LNCAP (cell line): ENCODE measurements at regions not wholly inside any gene's neighbourhood (a gene's known extent, or its start where the extent isn't known, plus 50 kb on each side); places are given as distances from the start of the nearest gene placed in this dataset.

ENCODE experiments used
- CTCF ChIP-seq: fragments of 450-650 bp; IDR thresholded peaks from 2 replicates; pipeline ENCODE4 v1.5.1; 2017; ENCODE audit warnings: mild to moderate bottlenecking

DNA sequence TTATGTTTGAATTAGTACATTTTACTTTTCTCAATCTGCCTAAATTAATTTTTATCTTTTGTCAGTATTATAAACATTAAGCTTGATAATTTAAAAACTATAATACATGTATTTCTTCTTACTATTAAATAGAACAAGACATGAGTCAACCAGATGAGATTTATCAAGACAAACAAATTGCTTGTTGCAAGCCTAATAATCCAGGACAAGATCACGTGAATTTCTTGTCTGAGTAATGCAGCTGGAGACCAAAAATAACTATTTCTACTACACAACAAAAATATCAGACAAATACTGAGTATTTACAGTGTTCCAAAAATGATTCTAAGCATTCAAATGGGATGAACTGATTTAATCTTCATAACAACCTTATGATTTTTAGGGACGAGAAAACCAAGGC lies 339.1 kb upstream of the PRR16 start:
- no peak for TF ChIP-seq CTCF

- TF ChIP-seq CTCF = no peak
Measured at GRCh38 chr5:120134944-120135343, 329.2 kb upstream of the PRR16 start.

GRCh38 chr5:120137582-120137981 lies 326.5 kb upstream of the PRR16 start:
- no peak for TF ChIP-seq CTCF

DNA sequence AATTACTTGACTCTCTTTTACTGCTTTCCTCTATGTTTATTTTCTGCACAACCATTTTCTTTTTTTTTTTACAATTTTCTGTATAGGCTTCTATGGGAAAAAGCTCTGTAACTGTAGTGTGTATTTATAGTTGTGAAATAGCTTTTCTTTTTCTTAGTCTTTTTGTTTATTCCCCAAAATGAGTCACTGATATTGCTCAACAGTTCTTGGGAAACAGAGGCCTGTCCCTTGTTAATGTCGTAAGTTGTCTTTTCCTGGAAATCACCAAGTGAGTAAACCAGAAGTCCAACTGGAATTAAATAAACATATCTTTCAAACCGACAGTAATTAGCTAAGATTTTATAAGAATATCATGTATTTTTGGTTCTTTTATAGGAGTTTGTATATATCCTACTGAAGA lies 325.1 kb upstream of the PRR16 start:
- no peak for TF ChIP-seq CTCF

DNA sequence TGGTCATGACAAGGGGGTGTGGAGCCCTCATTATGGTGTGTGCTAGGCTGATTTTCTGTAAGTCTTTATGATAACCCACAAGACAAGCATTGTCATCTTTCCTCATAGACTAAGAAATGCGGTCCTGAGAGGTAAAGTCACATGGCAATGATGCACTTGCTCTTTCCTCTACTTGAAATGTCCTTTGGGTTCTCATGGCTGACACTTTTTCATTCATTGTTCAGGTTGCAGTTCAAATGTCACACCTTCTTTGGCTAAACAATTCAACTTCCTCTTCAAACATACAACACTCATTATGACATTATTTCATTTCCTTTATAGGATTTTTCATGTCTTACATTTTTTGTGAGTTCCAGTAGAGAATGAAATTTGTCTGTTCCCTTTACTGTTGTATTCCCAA lies 323.6 kb upstream of the PRR16 start:
- no peak for TF ChIP-seq CTCF

DNA sequence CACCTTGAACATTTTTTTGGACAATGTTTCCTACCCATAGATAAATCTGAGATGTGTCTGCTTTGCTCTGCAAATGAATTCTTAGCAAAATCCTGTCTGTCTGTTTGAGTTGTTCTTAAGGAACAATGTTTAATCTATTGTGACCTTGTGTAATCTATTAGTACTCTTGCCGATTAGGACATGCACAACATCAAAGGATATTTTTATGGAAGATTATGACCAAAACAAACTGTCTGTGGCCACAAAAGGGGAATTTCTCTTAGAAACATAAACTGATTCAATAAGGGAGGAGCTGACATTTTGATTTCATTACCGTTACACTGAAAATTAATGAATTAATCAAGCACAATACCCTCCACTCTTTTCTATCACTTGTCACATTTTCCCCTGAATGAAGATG lies 323.0 kb upstream of the PRR16 start:
- TF ChIP-seq CTCF = no peak

DNA sequence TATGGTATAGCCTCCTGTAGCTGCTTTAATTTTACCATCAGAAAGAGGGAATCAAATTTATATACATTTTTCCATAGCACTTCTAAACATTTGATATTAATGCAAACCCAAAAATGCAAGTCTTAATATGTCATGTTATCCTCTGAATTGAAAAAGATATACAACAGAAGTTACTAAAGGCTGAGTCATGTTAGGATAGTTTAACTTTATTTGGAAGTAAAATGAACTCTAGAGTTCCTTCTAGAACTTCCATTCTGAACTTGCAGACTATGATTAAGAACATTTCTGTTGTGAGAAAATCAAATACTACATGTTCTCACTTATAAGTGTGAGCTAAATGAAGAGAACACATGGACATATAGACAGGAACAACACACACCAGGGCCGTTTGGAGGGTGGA lies 317.3 kb upstream of the PRR16 start:
- TF ChIP-seq CTCF = no peak

GRCh38 chr5:120150770-120151169 lies 313.3 kb upstream of the PRR16 start:
- no peak for TF ChIP-seq CTCF
